Testis (tissue), 2 donors: ENCODE measurements at regions not wholly inside any gene's neighbourhood (a gene's known extent, or its start where the extent isn't known, plus 50 kb on each side); places are given as distances from the start of the nearest gene placed in this dataset.

Source experiments
- DNase-seq: peaks from one replicate; pipeline ENCODE4 v3.0.0-alpha.2; 2019
- H3K27ac ChIP-seq, 2 donors: fragments of 200-600 bp; sonication (generic); one replicate each; pipeline ENCODE4 v1.5.1; 2019
- H3K27me3 ChIP-seq: fragments of 200-600 bp; sonication (generic); one replicate; pipeline ENCODE4 v1.5.1; 2019
- H3K36me3 ChIP-seq: fragments of 200-600 bp; sonication (generic); one replicate; pipeline ENCODE4 v1.5.1; 2017; ENCODE audit warnings: low read depth; ENCODE audit errors: missing control alignments
- H3K4me1 ChIP-seq: fragments of 200-600 bp; sonication (generic); one replicate; pipeline ENCODE4 v1.5.1; 2019
- H3K4me3 ChIP-seq, 2 donors: fragments of 200-600 bp; sonication (generic); one replicate each; pipeline ENCODE4 v1.5.1; 2017 to 2019
- H3K9me3 ChIP-seq: fragments of 200-600 bp; sonication (generic); one replicate; pipeline ENCODE4 v1.5.1; 2017
- CTCF ChIP-seq, 3 experiments: fragments of 450-650 bp in 2 of 3; fragments of 200-600 bp in 1 of 3; sonication (generic) in 1 of 3; IDR thresholded peaks; one replicate each; pipeline ENCODE4 v1.5.1; 2016 to 2019; ENCODE audit warnings: antibody characterized with exemption in 3 of 3, mild to moderate bottlenecking in 2 of 3, moderate library complexity in 1 of 3
- POLR2A ChIP-seq: fragments of 450-650 bp; IDR thresholded peaks from one replicate; pipeline ENCODE4 v1.6.1; 2017; ENCODE audit warnings: antibody characterized with exemption, mild to moderate bottlenecking, moderate library complexity
- WGBS, 2 donors: methylation state at CpG; one replicate each; pipeline ENCODE4 v1.1.5; 2018; 5-methylcytosine and 5-hydroxymethylcytosine counted together
- intact Hi-C: fragments of 100-400 bp; cut with DNase I; formaldehyde crosslinking; loops from one replicate; pipeline ENCODE4 v1.15.1; 2023; ENCODE audit warnings: low total_unique reads

- Histone ChIP-seq H3K36me3 (no peaks in the 10 kb centered on the region), H3K27me3 (no peaks in the 10 kb centered on the region), H3K4me1 (no peaks in the 10 kb centered on the region), H3K27ac (no peak overlapping the region), H3K9me3 (no peaks in the 10 kb centered on the region), H3K4me3 (no peak overlapping the region)
- intact Hi-C loops = no loop called here
- no peak for DNase-seq
- 27 to 33% methylated on average over 15 of the region's 15 CpGs for WGBS, 2 donors
- TF ChIP-seq CTCF (IDR thresholded peaks at IDR 0.05) (no peak), POLR2A (no peak)
These were observed 366.9 kb downstream of the BRD1 start for GRCh38 chr22:49460592-49461281.

GRCh38 chr22:49460091-49460490 lies 367.6 kb downstream of the BRD1 start:
- TF ChIP-seq POLR2A (no peak), CTCF (IDR thresholded peaks at IDR 0.05) (no peak)
- Histone ChIP-seq H3K4me3 (no peak overlapping the region), H3K27ac (no peak overlapping the region), H3K4me1 (no peaks in the 10 kb centered on the region), H3K9me3 (no peaks in the 10 kb centered on the region), H3K36me3 (no peaks in the 10 kb centered on the region), H3K27me3 (no peaks in the 10 kb centered on the region)
- DNase-seq = no peak
- intact Hi-C loops = no loop called here
- WGBS, 2 donors = 44 to 46% methylated on average over 5 of the region's 5 CpGs

GRCh38 chr22:49458708-49459099 lies 369.0 kb downstream of the BRD1 start:
- Histone ChIP-seq H3K9me3 (no peaks in the 10 kb centered on the region), H3K4me3 (no peak overlapping the region), H3K27me3 (no peaks in the 10 kb centered on the region), H3K36me3 (no peaks in the 10 kb centered on the region), H3K4me1 (no peaks in the 10 kb centered on the region), H3K27ac (no peak overlapping the region)
- WGBS, 2 donors = 92 to 100% methylated on average over 5 to 15 of the region's 15 CpGs
- DNase-seq = no peak
- TF ChIP-seq CTCF (IDR thresholded peaks at IDR 0.05) (no peak), POLR2A (no peak)
- intact Hi-C loops = no loop called here

- TF ChIP-seq CTCF (IDR thresholded peaks at IDR 0.05) (no peak), POLR2A (no peak)
- intact Hi-C loops = no loop called here
- Histone ChIP-seq H3K36me3 (no peaks in the 10 kb centered on the region), H3K4me1 (no peaks in the 10 kb centered on the region), H3K27me3 (no peaks in the 10 kb centered on the region), H3K9me3 (no peaks in the 10 kb centered on the region), H3K27ac (no peak overlapping the region), H3K4me3 (no peak overlapping the region)
- 83 to 87% methylated on average over 9 to 14 of the region's 14 CpGs for WGBS, 2 donors
- no peak for DNase-seq
These were observed 369.5 kb downstream of the BRD1 start for GRCh38 chr22:49457946-49458707.
